SK-N-SH treated with all-trans-retinoic acid at 6 μM for 48 hours (cell line): ENCODE measurements at regions not wholly inside any gene's neighbourhood (a gene's known extent, or its start where the extent isn't known, plus 50 kb on each side); places are given as distances from the start of the nearest gene placed in this dataset.
A peak's percentile ranks its signal among the peaks of the same experiment; 100 is the strongest.

Source experiments
- ATAC-seq: fragments of 200-7000 bp; cut with Tn5 transposase; 3 replicates; pipeline ENCODE4 v1.9.1; 2020; ENCODE audit warnings: mild to moderate bottlenecking, moderate library complexity
- ARNTL ChIP-seq: fragments of 450-650 bp; formaldehyde crosslinking; IDR thresholded peaks from 2 replicates; pipeline ENCODE4 v1.5.0; 2020; ENCODE audit warnings: low read depth, mild to moderate bottlenecking, moderate library complexity, borderline replicate concordance
- CSDC2 ChIP-seq: fragments of 250-450 bp; sonication (Bioruptor Pico); IDR thresholded peaks from 2 replicates; pipeline ENCODE4 v1.5.0; 2020; ENCODE audit warnings: mild to moderate bottlenecking, moderate library complexity
- ESRRG ChIP-seq: fragments of 250-450 bp; sonication (Bioruptor Pico); IDR thresholded peaks from 2 replicates; pipeline ENCODE4 v1.6.1; 2021; ENCODE audit warnings: mild to moderate bottlenecking
- GLIS3 ChIP-seq: fragments of 250-450 bp; sonication (Bioruptor Pico); IDR thresholded peaks from 2 replicates; pipeline ENCODE4 v1.5.0; 2020; ENCODE audit warnings: mild to moderate bottlenecking, moderate library complexity
- ISL1 ChIP-seq: fragments of 250-450 bp; sonication (Bioruptor Pico); IDR thresholded peaks from 2 replicates; pipeline ENCODE4 v2.1.2; 2022; ENCODE audit warnings: mild to moderate bottlenecking, moderate library complexity
- OSR1 ChIP-seq: fragments of 250-450 bp; sonication (Bioruptor Pico); IDR thresholded peaks from 2 replicates; pipeline ENCODE4 v1.8.0; 2022; ENCODE audit warnings: moderate library complexity, mild to moderate bottlenecking, inconsistent platforms
- POU6F1 ChIP-seq: fragments of 250-450 bp; sonication (Bioruptor Pico); IDR thresholded peaks from 2 replicates; pipeline ENCODE4 v1.8.0; 2021; ENCODE audit warnings: low read depth, mild to moderate bottlenecking, moderate library complexity, borderline replicate concordance
- PPARA ChIP-seq: fragments of 250-450 bp; sonication (Bioruptor Pico); IDR thresholded peaks from 2 replicates; pipeline ENCODE4 v1.5.0; 2020; ENCODE audit warnings: mild to moderate bottlenecking, borderline replicate concordance
- RARB ChIP-seq: fragments of 250-450 bp; sonication (Bioruptor Pico); IDR thresholded peaks from 2 replicates; pipeline ENCODE4 v1.8.0; 2021; ENCODE audit warnings: mild to moderate bottlenecking, moderate library complexity
- SNAI2 ChIP-seq: fragments of 250-450 bp; sonication (Bioruptor Pico); IDR thresholded peaks from 2 replicates; pipeline ENCODE4 v1.5.0; 2020; ENCODE audit warnings: mild to moderate bottlenecking, moderate library complexity
- TCF4 ChIP-seq: fragments of 250-450 bp; sonication (Bioruptor Pico); IDR thresholded peaks from 2 replicates; pipeline ENCODE4 v1.8.0; 2021; ENCODE audit warnings: mild to moderate bottlenecking, moderate library complexity, borderline replicate concordance
- TSHZ2 ChIP-seq: fragments of 250-450 bp; sonication (Bioruptor Pico); IDR thresholded peaks from 2 replicates; pipeline ENCODE4 v1.5.0; 2020; ENCODE audit warnings: mild to moderate bottlenecking, moderate library complexity
- ZFP30 ChIP-seq: fragments of 450-650 bp; formaldehyde crosslinking; IDR thresholded peaks from 2 replicates; pipeline ENCODE4 v1.5.0; 2022; ENCODE audit warnings: mild to moderate bottlenecking, moderate library complexity
- ZNF70 ChIP-seq: fragments of 450-650 bp; formaldehyde crosslinking; IDR thresholded peaks from 2 replicates; pipeline ENCODE4 v1.5.0; 2020; ENCODE audit warnings: mild to moderate bottlenecking, moderate library complexity
- ZNF8 ChIP-seq: fragments of 450-650 bp; formaldehyde crosslinking; IDR thresholded peaks from 2 replicates; pipeline ENCODE4 v1.5.0; 2020; ENCODE audit warnings: mild to moderate bottlenecking, moderate library complexity
- TF ChIP-seq, protein P1 (sequence below): fragments of 250-450 bp; sonication (Bioruptor Pico); IDR thresholded peaks from 2 replicates; pipeline ENCODE4 v1.8.0; 2020; ENCODE audit warnings: mild to moderate bottlenecking, moderate library complexity, borderline replicate concordance

DNA sequence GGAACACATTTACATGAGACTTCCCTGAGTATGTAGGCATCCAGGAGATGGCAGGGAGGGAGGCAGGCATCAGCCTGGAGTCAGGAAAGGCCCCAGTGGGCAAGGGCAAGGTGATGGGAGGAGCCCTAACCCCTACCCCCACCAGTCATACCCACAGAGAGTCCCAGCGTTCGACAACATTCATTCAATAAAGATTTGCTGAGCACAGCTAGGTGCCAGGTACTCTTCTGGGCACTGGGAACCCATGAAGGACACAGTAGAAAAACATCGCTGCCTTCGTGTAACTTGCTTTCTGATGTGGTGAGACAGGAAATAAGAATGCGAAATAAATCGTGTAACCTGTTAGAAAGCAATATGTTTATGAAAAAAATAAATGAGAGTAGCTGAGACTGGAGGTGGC is 77.3 kb upstream of the GADD45A start:
- ATAC-seq: no peak

GRCh38 chr1:67608661-67609576 is 76.1 kb upstream of the GADD45A start:
- TF ChIP-seq ZNF8 (CRISPR knock-in tag): peak; percentile 94
- no peak for TF ChIP-seq SNAI2 (CRISPR knock-in tag)
- peak; percentile 92 for TF ChIP-seq TCF4 (CRISPR knock-in tag)
- TF ChIP-seq TSHZ2 (CRISPR knock-in tag): peak; percentile 57; the same call in 1 of the 2 replicates
- TF ChIP-seq, all 23 proteins: peak for 3
- peak; percentile 57; the same call in 2 of the 3 replicates for ATAC-seq

More for the DNA sequence above, 77.3 kb upstream of the GADD45A start:
- TF ChIP-seq POU6F1 (CRISPR knock-in tag) (no peak), TSHZ2 (CRISPR knock-in tag) (no peak), ARNTL (CRISPR knock-in tag) (no peak), PPARA (CRISPR knock-in tag) (no peak), ZNF70 (CRISPR knock-in tag) (no peak), ZFP30 (no peak), RARB (CRISPR knock-in tag) (no peak), ZNF8 (CRISPR knock-in tag) (no peak), GLIS3 (no peak), CSDC2 (no peak)
- TF ChIP-seq, protein P1, sequence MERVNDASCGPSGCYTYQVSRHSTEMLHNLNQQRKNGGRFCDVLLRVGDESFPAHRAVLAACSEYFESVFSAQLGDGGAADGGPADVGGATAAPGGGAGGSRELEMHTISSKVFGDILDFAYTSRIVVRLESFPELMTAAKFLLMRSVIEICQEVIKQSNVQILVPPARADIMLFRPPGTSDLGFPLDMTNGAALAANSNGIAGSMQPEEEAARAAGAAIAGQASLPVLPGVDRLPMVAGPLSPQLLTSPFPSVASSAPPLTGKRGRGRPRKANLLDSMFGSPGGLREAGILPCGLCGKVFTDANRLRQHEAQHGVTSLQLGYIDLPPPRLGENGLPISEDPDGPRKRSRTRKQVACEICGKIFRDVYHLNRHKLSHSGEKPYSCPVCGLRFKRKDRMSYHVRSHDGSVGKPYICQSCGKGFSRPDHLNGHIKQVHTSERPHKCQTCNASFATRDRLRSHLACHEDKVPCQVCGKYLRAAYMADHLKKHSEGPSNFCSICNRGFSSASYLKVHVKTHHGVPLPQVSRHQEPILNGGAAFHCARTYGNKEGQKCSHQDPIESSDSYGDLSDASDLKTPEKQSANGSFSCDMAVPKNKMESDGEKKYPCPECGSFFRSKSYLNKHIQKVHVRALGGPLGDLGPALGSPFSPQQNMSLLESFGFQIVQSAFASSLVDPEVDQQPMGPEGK (CRISPR knock-in tag): no peak

DNA sequence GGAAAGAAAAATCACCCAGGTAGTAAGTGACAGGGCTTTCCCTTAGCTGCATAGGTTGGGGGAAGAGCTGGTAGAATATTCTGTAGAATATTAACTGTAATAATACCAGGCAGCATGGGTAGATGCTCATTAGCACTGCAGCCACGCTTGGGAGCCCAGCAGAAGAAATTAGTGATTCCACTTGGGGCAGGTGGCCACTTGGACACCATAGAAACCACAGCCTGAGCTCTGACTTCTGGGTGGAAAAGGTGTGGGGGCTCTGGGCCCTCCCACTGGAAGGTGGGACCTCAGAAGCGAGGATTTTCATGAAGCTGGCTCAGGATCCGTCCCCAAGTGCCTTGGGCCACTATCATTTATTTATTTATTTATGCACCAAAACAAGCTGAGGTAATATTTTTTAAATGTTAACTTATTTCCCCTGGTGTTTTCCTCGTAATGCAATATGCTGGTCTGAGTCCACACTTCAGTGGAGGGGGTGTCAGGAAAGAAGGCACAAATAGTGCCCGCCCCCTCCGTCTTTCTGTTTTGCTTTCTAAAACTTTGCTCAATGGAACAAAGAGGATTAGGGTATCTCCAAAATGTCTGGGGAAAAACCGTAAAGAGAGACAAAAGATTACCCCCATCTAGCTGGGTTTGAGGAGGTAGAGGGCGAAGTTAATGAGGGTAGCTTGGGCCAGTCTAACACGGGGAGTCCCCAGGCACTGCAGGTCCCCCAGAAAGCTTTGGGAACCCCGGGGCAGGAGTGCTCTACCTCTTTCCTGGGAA is 75.2 kb upstream of the GADD45A start:
- ATAC-seq: no peak
- TF ChIP-seq OSR1 (CRISPR knock-in tag): no peak

DNA sequence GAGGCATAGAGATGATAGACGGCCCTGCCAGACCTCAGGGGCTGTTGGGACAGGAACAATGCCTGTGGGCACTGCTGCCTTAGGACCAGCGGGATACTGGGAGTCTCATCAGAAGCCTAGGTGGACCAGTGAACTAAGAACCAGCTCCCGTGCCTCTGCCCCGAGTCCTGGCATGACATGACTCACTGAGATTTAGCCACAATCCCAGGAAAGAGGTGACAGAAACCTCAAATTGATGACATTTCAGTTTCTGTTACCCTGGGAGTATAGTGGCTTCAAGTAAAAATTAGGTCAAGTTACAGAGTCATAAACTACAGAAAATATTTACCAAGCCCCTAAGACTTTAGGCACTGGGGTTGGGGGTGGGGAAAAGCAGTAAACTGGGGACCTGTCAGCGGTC is 74.6 kb upstream of the GADD45A start:
- no peak for ATAC-seq

More for the DNA sequence above, 74.6 kb upstream of the GADD45A start:
- TF ChIP-seq ESRRG (no peak), TSHZ2 (CRISPR knock-in tag) (no peak), ISL1 (no peak)
